NCI-H748 treated with DMSO at 0.1 percent for 48 hours (cell line): ENCODE measurements at regions not wholly inside any gene's neighbourhood (a gene's known extent, or its start where the extent isn't known, plus 50 kb on each side); places are given as distances from the start of the nearest gene placed in this dataset.
"Not testable (repeated sequence)": the region's sequence is repeated elsewhere in the genome, so short reads cannot be mapped to it uniquely, and the experiment has no call there.

Experiments
- DNase-seq: peaks from one replicate; lab custom pipeline; 2025; lab: John Stamatoyannopoulos, UW

GRCh38 chr6:126811321-126811720, 307.1 kb upstream of the RSPO3 start:
- DNase-seq: no peak

GRCh38 chr6:126812010-126812409, 306.5 kb upstream of the RSPO3 start:
- DNase-seq: no peak

DNA sequence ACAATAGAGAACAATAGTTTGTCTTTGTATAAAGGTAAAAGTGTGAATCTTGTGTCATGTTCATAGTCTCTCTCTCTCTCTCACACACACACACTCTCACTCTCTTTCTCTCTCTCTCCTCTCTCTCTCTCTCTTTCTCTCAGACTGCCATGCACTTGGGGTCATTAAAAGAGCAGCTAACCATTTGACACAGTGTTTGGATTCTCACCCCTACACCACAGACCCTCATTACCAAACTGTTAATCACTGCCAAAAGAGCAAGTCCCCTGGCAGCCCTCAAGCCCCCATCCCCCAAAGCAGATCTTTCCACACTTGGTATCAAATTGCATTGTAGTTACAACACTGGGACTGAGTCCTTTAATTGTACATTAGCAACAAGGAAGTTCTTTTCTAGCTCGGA, 305.8 kb upstream of the RSPO3 start:
- no peak for DNase-seq

GRCh38 chr6:126820634-126821033, 297.8 kb upstream of the RSPO3 start:
- DNase-seq: no peak

DNA sequence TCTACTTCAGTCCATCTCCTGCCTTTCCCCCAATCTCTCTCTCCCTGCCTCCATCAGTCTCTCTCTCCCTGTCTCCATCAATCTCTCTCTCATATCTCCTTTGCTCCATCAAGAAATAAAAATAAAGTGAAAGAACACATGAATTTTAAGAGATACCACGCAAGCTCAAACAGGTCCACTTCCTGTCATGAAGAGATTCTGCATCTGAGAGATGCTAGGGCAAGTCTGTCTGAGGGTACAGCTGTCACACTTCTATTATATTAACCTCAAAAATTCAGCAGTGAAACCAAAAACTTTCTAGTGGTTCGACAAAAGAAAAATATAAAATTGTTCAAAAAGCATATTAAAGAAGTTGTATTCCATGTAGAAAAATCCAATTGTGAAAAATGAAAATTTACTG, 296.8 kb upstream of the RSPO3 start:
- DNase-seq: no peak

DNA sequence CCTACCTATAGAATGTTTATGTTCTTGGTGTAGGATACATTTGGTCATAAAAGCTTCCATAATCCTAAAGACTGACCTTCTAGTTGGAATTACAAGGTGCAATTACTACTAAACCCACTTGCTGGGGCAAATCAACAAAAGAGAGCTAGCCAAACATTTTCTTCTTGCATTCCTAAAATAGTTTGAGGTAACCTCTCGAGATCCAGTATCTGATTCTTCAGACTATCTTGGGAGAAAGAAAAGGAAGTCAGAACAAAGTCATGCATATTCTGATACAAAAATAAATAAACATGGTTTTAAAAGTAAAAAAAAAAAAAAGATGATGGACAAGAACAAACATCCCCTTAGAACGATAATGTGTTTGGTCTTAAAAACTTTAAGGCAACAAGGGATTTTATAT, 294.2 kb upstream of the RSPO3 start:
- no peak for DNase-seq

GRCh38 chr6:126824815-126825214, 293.7 kb upstream of the RSPO3 start:
- DNase-seq: no peak

- no peak for DNase-seq
Measured at GRCh38 chr6:126826166-126826714, 292.2 kb upstream of the RSPO3 start.

DNA sequence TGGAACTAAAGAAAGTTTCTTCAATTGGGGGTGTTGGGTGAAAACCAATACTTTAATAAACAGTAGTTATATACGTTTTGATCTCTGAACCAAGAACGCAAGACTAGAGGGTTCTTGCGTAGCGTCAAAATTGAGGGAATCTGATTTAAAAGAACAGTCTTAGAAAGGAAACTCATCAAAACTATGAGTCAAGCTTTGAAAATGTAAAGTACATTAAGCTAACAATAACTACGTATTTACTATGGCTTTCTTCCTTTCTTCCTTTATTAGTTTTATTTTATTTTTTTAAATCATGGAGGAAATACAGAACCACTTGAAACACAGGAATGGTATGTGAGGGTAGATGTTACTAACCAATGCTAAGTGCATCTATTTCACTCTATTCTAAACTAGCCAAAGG, 287.0 kb upstream of the RSPO3 start:
- no peak for DNase-seq

GRCh38 chr6:126842769-126843168, 275.7 kb upstream of the RSPO3 start:
- no peak for DNase-seq

- DNase-seq: no peak
Measured at GRCh38 chr6:126848119-126848518, 270.4 kb upstream of the RSPO3 start.

DNA sequence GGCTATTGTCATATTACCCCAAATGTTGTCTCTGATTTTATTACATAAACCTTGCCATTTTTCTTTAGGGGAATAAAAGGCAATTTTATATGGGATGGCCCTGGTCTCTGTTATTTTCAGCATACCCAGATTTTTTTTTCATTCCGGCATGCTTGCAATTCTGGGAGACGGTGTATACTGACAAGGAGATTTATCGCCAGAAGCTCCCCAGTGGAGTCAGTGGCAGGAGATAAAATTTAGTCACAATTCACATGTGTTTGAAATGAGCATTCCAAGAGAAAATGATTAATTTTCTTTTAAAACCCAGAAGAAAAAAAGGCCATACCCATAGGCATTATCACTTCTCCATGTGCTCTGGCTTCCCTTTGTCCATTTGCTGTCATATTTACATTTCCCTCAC, 250.8 kb upstream of the RSPO3 start:
- no peak for DNase-seq

DNA sequence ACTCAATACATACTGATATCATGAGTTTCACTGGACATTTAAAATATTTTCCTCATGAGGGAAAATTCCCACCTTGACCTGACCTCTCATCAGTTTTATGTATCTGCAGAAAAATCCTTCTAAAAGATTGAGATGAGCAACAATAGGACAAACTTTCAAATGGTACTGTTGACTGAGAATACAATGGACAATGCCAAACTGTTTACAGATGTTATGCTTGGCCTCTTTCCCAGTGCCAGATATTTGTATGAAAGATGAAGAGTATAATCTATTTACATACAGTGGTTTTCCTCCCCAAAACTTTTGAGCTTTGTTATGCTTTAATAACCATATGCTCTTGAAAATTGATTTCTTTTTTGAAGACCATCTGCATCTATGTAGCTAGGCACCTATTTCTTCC, 245.1 kb upstream of the RSPO3 start:
- DNase-seq: no peak

DNA sequence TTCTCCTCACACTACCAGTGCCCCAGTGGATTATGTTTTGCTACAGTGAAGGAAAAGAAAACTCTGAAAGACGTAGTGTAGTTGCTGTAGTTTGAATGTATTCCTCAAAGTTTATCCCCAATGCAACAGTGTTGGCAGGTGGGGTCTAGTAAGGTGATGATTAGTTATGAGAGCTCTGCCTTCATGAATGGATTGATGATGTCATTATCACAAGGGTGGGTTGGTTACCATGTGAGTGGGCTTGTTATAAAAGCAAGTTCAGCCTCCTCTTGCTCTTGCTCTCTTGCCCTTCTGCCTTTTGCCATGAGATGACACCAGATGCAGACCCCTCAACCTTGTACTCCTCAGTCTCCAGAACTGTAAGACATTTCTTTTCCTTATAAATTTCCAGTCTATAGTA, 244.7 kb upstream of the RSPO3 start:
- no peak for DNase-seq

- no peak for DNase-seq
Measured at GRCh38 chr6:126876446-126876845, 242.0 kb upstream of the RSPO3 start.

GRCh38 chr6:126880964-126881363, 237.5 kb upstream of the RSPO3 start:
- DNase-seq: no peak

GRCh38 chr6:126886106-126886505, 232.4 kb upstream of the RSPO3 start:
- no peak for DNase-seq

DNA sequence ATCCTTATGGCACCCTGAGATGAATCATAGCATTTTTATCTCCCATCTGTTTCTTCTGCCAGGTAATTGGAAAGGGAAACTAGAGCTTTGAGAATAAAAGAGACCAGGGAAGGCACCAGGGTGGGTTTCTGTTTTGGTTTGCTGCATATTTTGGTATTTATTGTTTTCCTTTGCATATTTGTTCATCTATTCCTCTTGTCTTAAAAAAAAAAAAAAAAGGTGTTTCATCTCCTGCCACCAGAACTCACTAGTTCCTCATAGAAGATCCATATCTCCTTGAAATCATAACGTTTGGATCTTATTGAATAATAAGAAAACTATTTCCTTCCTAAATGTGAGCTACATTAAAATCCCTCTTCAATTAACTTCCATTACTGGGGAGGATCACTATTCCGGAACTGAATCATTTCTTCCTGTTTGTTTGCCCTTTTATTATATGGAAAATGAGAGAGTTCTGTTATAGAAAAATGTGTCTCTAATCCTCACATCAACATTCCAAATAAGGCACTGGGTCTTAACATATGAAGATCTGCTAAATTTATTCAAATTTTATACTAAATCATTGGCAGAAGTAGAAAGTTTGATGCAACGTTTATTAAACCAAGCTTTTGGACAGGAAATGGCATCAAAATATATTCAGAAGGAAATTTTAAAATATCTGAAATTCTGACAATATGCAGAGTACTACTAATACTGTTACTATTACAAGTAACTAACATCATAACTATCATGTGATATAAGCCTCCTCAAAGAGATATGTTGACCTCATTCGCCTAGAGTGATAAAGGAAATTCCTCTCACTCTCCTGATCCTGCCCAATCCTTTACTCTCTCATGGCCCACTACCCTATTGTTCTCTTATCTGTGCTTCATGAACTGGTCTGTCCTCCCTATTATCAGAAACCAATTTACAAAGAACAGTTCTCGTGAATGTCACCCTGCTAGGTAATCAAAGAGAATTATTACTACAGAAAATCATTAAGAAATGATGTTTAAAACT, 229.4 kb upstream of the RSPO3 start:
- DNase-seq: no peak

DNA sequence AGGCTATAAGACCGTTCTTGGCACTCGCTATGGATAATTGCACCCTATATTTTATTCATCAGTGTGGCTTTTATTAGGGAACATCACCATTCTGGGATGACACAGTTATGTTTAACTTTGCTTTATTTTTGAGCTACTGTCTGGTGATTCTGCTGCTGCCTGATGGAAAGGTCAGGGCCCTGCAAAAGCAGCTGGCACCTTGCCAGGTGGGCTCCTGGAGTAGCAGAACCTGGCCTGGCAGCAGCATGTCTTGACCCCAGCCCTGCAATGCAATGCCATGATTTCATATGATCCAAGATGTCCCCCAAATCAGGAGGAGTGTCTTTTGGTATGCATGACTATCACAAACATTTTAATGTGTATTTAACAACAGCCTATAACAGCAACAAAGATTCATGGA, 228.4 kb upstream of the RSPO3 start:
- no peak for DNase-seq

- DNase-seq: no peak
Measured at GRCh38 chr6:126891158-126891557, 227.3 kb upstream of the RSPO3 start.

- DNase-seq: not testable (repeated sequence)
Measured at GRCh38 chr6:126892869-126893268, 225.6 kb upstream of the RSPO3 start.

- DNase-seq: no peak
Measured at GRCh38 chr6:126897758-126898157, 220.7 kb upstream of the RSPO3 start.

- no peak for DNase-seq
Measured at GRCh38 chr6:126904176-126904575, 214.3 kb upstream of the RSPO3 start.

DNA sequence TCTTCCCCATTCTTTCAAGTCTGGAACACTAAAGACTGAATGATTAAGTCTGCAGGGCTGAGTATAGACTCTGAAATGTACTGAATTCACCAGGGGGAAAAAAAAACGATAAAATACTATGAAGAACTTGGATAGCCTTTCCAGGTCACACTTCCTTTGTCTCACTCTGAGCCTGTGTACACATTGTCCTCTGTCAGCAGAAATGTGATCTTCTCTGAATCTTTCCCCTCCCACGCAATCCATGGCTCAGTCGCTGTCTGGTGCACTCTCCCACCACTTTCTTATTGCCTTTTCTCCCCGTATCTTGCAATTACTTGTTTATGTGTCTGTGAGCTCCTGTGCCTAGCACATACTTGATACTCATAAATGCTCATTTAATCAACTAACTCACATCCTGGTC, 212.6 kb upstream of the RSPO3 start:
- no peak for DNase-seq
